ELR (cell line): ENCODE measurements at regions not wholly inside any gene's neighbourhood (a gene's known extent, or its start where the extent isn't known, plus 50 kb on each side); places are given as distances from the start of the nearest gene placed in this dataset.
"Not testable (repeated sequence)": the region's sequence is repeated elsewhere in the genome, so short reads cannot be mapped to it uniquely, and the experiment has no call there.

ENCODE experiments used
- DNase-seq: peaks from one replicate; pipeline ENCODE4 v3.0.0-alpha.2; 2015; ENCODE audit warnings: low read depth

- DNase-seq = no peak
Measured at GRCh38 chr12:131634037-131634436, 76.9 kb upstream of the SFSWAP start.

- DNase-seq = not testable (repeated sequence)
Measured at GRCh38 chr12:131635012-131635411, 75.9 kb upstream of the SFSWAP start.

GRCh38 chr12:131635491-131636122 is 75.3 kb upstream of the SFSWAP start:
- no peak for DNase-seq

- no peak for DNase-seq
Measured at GRCh38 chr12:131636266-131636665, 74.6 kb upstream of the SFSWAP start.

- DNase-seq = no peak
Measured at GRCh38 chr12:131636940-131637750, 73.7 kb upstream of the SFSWAP start.

GRCh38 chr12:131637986-131638385 is 72.9 kb upstream of the SFSWAP start:
- no peak for DNase-seq

GRCh38 chr12:131639270-131639940 is 71.5 kb upstream of the SFSWAP start:
- DNase-seq = no peak

GRCh38 chr12:131640525-131640924 is 70.4 kb upstream of the SFSWAP start:
- no peak for DNase-seq

GRCh38 chr12:131641315-131641714 is 69.6 kb upstream of the SFSWAP start:
- DNase-seq = no peak

- no peak for DNase-seq
Measured at GRCh38 chr12:131642101-131642540, 68.8 kb upstream of the SFSWAP start.

- DNase-seq = no peak
Measured at GRCh38 chr12:131642771-131643170, 68.1 kb upstream of the SFSWAP start.

GRCh38 chr12:131643631-131644452 is 67.0 kb upstream of the SFSWAP start:
- DNase-seq = no peak

- DNase-seq = no peak
Measured at GRCh38 chr12:131644481-131644880, 66.4 kb upstream of the SFSWAP start.

- DNase-seq = not testable (repeated sequence)
Measured at GRCh38 chr12:131644917-131645316, 66.0 kb upstream of the SFSWAP start.

- not testable (repeated sequence) for DNase-seq
Measured at GRCh38 chr12:131645557-131645956, 65.3 kb upstream of the SFSWAP start.

GRCh38 chr12:131646444-131646843 is 64.4 kb upstream of the SFSWAP start:
- not testable (repeated sequence) for DNase-seq

GRCh38 chr12:131647667-131648066 is 63.2 kb upstream of the SFSWAP start:
- no peak for DNase-seq

- not testable (repeated sequence) for DNase-seq
Measured at GRCh38 chr12:131655469-131656174, 55.3 kb upstream of the SFSWAP start.

- not testable (repeated sequence) for DNase-seq
Measured at GRCh38 chr12:131656796-131657195, 54.1 kb upstream of the SFSWAP start.

GRCh38 chr12:131658605-131659004 is 52.3 kb upstream of the SFSWAP start:
- not testable (repeated sequence) for DNase-seq

GRCh38 chr12:131659484-131659883 is 51.4 kb upstream of the SFSWAP start:
- DNase-seq = not testable (repeated sequence)
